GM12878 (cell line): ENCODE measurements at regions not wholly inside any gene's neighbourhood (a gene's known extent, or its start where the extent isn't known, plus 50 kb on each side); places are given as distances from the start of the nearest gene placed in this dataset.

Experiments used
- ATAC-seq: fragments of 200-7000 bp; cut with Tn5 transposase; 3 replicates; pipeline ENCODE4 v1.9.1; 2020; ENCODE audit warnings: mild to moderate bottlenecking, moderate library complexity
- BruUV-seq: library from RNA; stranded (reverse); fragments of 400-500 nt; replicated peaks from 2 replicates; lab custom pipeline; 2021; lab: Mats Ljungman, UMichigan
- CTCF ChIA-PET: fragments of 300-600 bp; sonication (Branson Sonifier 250); formaldehyde crosslinking; extraction: SDS; loops from one replicate; lab custom pipeline; 2021; ENCODE audit warnings: inconsistent platforms; lab: Yijun Ruan, JAX
- POLR2A ChIA-PET: fragments of 350-600 bp; formaldehyde crosslinking; extraction: SDS; loops from one replicate; lab custom pipeline; 2021; ENCODE audit warnings: inconsistent platforms; lab: Charles Lee
- RAD21 ChIA-PET: fragments of 300-600 bp; sonication (Branson Sonifier 250); formaldehyde crosslinking; loops from one replicate; lab custom pipeline; 2023; ENCODE audit warnings: antibody characterized with exemption; ENCODE audit not compliant: unreplicated experiment; lab: Charles Lee
- SMC1A ChIA-PET: fragments of 300-600 bp; sonication (Branson Sonifier 250); formaldehyde crosslinking; loops from one replicate; lab custom pipeline; 2023; ENCODE audit not compliant: unreplicated experiment, uncharacterized antibody; lab: Charles Lee
- DNase-seq: peaks from one replicate; pipeline ENCODE4 v3.0.0-alpha.2; 2011; ENCODE audit warnings: low read depth, low spot score
- FAIRE-seq: peaks from 3 replicates; lab custom pipeline; 2011; peaks lifted over from hg19 to GRCh38; lab: Jason Lieb, UNC
- H2AFZ ChIP-seq: 2 replicates; pipeline ENCODE4 v1.6.0; 2011; ENCODE audit warnings: low read depth, low read length, control low read depth; ENCODE audit not compliant: control insufficient read depth
- H3K27ac ChIP-seq: 2 replicates; pipeline ENCODE4 v1.5.1; 2011; ENCODE audit warnings: control low read depth; ENCODE audit not compliant: control insufficient read depth, insufficient read depth
- H3K27me3 ChIP-seq, 2 experiments: replicated peaks in 1 of 2; 2 replicates each; pipeline versions ENCODE4 v1.6.0 to v1.6.1; 2011; ENCODE audit warnings: low read length in 1 of 2; ENCODE audit not compliant: control insufficient read depth in 2 of 2, insufficient read depth in 2 of 2
- H3K36me3 ChIP-seq, 2 experiments: 2 replicates each; pipeline ENCODE4 v1.5.1; 2011; ENCODE audit warnings: low read length in 1 of 2; ENCODE audit not compliant: control insufficient read depth in 2 of 2, insufficient read depth in 2 of 2
- H3K4me1 ChIP-seq: 2 replicates; pipeline ENCODE4 v1.6.1; 2011; ENCODE audit warnings: mild to moderate bottlenecking, low read length, moderate library complexity, mixed read lengths; ENCODE audit not compliant: control insufficient read depth, insufficient read depth
- H3K4me2 ChIP-seq: 2 replicates; pipeline ENCODE4 v1.6.0; 2011; ENCODE audit warnings: control low read depth; ENCODE audit not compliant: control insufficient read depth, insufficient read depth
- H3K4me3 ChIP-seq: fragments of 200-600 bp; sonication (generic); 2 replicates; pipeline ENCODE4 v1.5.1; 2016
- H3K79me2 ChIP-seq: 2 replicates; pipeline ENCODE4 v1.6.0; 2011; ENCODE audit warnings: low read length; ENCODE audit not compliant: control insufficient read depth, insufficient read depth
- H3K9ac ChIP-seq: 2 replicates; pipeline ENCODE4 v1.8.0; 2011; ENCODE audit warnings: low read length, control low read depth, mixed read lengths; ENCODE audit not compliant: control insufficient read depth, insufficient read depth
- H3K9me3 ChIP-seq: replicated peaks from 3 replicates; pipeline ENCODE4 v1.5.1; 2011; ENCODE audit warnings: mild to moderate bottlenecking, low read length; ENCODE audit not compliant: control insufficient read depth, insufficient read depth
- H4K20me1 ChIP-seq: 2 replicates; pipeline ENCODE4 v1.6.0; 2011; ENCODE audit not compliant: control insufficient read depth, insufficient read depth
- DPF2 ChIP-seq: fragments of 450-650 bp; IDR thresholded peaks from 2 replicates; pipeline ENCODE4 v1.6.1; 2017; ENCODE audit warnings: mild to moderate bottlenecking
- PAX8 ChIP-seq: fragments of 450-650 bp; IDR thresholded peaks from 2 replicates; pipeline ENCODE4 v1.6.1; 2017; ENCODE audit warnings: mild to moderate bottlenecking, moderate library complexity
- TARDBP ChIP-seq: IDR thresholded peaks from 2 replicates; pipeline ENCODE4 v1.6.1; 2016; ENCODE audit warnings: borderline replicate concordance
- WGBS: methylation state at CpG from one replicate; pipeline ENCODE4 v1.1.6; 2016; ENCODE audit warnings: low lambda C conversion rate; ENCODE audit not compliant: insufficient replicate concordance, insufficient coverage; ENCODE audit errors: missing lambda C conversion rate; 5-methylcytosine and 5-hydroxymethylcytosine counted together
- in situ Hi-C: fragments of 300-500 bp; cut with MboI; formaldehyde crosslinking; loops from 9 replicates; pipeline ENCODE4 v1.14.3; 2018; ENCODE audit warnings: mixed read lengths
- intact Hi-C: fragments of 100-400 bp; cut with micrococcal nuclease; formaldehyde crosslinking; loops from one replicate; pipeline ENCODE4 v1.14.2; 2022; ENCODE audit not compliant: unreplicated experiment
- TF ChIP-seq, protein P1 (sequence below): fragments of 450-650 bp; IDR thresholded peaks from 2 replicates; pipeline ENCODE4 v1.6.1; 2017; ENCODE audit warnings: mild to moderate bottlenecking, moderate library complexity
- TF ChIP-seq, protein P2 (sequence below): fragments of 450-650 bp; IDR thresholded peaks from 2 replicates; pipeline ENCODE4 v1.6.1; 2017; ENCODE audit warnings: mild to moderate bottlenecking, low read depth, inconsistent platforms; ENCODE audit not compliant: poor library complexity, severe bottlenecking

DNA sequence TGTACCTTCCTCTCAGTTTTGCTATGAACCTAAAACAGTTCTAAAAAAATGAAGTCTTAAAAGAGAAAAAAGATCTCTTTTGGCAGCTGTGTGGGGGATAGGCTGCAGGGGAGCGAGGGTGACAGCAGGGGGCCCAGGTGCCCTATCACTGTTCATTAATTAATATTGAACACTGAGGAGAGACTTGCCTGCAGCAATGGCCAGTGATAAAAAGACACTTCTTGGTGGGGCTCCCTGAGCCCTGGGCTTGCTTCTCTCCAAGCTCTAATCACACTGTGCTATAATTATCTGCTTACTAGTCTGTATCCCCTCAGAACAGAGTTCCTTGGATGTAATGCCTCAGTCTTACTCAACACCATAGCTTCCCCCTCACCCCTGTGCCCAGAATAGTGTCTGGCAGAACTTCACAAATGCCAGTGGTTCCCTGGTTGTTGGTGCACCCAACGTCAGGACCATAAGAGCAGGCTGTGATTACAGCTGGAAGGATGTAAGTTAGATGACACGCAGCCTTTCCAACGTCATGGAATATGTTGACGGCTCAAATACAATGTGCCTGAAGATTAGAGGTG, 52.0 kb upstream of the IRX6 start:
- ChIA-PET SMC1A (no interaction called here), POLR2A (no interaction called here), RAD21 (no interaction called here)
- Histone ChIP-seq H3K4me3 (no peak overlapping the region), H2AFZ (no peak overlapping the region), H3K9ac (no peak overlapping the region), H3K79me2 (no peaks in the 10 kb centered on the region), H3K4me2 (no peak overlapping the region), H3K27me3 (no peaks in the 10 kb centered on the region), H3K36me3 (no peaks in the 10 kb centered on the region)
- ATAC-seq, result no peak
- no peak for DNase-seq
- intact Hi-C loops, result no loop called here
- WGBS, result 38% methylated on average over 5 of the region's 5 CpGs
- BruUV-seq, result no TSS peak
- TF ChIP-seq PAX8 (no peak), DPF2 (no peak), TARDBP (no peak)
- TF ChIP-seq, protein P1, sequence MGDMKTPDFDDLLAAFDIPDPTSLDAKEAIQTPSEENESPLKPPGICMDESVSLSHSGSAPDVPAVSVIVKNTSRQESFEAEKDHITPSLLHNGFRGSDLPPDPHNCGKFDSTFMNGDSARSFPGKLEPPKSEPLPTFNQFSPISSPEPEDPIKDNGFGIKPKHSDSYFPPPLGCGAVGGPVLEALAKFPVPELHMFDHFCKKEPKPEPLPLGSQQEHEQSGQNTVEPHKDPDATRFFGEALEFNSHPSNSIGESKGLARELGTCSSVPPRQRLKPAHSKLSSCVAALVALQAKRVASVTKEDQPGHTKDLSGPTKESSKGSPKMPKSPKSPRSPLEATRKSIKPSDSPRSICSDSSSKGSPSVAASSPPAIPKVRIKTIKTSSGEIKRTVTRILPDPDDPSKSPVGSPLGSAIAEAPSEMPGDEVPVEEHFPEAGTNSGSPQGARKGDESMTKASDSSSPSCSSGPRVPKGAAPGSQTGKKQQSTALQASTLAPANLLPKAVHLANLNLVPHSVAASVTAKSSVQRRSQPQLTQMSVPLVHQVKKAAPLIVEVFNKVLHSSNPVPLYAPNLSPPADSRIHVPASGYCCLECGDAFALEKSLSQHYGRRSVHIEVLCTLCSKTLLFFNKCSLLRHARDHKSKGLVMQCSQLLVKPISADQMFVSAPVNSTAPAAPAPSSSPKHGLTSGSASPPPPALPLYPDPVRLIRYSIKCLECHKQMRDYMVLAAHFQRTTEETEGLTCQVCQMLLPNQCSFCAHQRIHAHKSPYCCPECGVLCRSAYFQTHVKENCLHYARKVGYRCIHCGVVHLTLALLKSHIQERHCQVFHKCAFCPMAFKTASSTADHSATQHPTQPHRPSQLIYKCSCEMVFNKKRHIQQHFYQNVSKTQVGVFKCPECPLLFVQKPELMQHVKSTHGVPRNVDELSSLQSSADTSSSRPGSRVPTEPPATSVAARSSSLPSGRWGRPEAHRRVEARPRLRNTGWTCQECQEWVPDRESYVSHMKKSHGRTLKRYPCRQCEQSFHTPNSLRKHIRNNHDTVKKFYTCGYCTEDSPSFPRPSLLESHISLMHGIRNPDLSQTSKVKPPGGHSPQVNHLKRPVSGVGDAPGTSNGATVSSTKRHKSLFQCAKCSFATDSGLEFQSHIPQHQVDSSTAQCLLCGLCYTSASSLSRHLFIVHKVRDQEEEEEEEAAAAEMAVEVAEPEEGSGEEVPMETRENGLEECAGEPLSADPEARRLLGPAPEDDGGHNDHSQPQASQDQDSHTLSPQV, result no peak
- TF ChIP-seq, protein P2, sequence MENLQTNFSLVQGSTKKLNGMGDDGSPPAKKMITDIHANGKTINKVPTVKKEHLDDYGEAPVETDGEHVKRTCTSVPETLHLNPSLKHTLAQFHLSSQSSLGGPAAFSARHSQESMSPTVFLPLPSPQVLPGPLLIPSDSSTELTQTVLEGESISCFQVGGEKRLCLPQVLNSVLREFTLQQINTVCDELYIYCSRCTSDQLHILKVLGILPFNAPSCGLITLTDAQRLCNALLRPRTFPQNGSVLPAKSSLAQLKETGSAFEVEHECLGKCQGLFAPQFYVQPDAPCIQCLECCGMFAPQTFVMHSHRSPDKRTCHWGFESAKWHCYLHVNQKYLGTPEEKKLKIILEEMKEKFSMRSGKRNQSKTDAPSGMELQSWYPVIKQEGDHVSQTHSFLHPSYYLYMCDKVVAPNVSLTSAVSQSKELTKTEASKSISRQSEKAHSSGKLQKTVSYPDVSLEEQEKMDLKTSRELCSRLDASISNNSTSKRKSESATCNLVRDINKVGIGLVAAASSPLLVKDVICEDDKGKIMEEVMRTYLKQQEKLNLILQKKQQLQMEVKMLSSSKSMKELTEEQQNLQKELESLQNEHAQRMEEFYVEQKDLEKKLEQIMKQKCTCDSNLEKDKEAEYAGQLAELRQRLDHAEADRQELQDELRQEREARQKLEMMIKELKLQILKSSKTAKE, result no peak
- TF ChIP-seq, all 136 proteins: peak for 0
- Histone ChIP-seq H3K27ac (no peak overlapping the region), H3K9me3 (no peaks in the 10 kb centered on the region), H3K4me1 (no peaks in the 10 kb centered on the region), H4K20me1 (no peaks in the 10 kb centered on the region)
- in situ Hi-C loops, result loop anchor here (25.0 kb wide), 1 partner anchor 1710 kb away; no protein-coding TSS in a partner anchor
- FAIRE-seq, result no peak
- CTCF ChIA-PET, result no interaction called here
